ENCODE measurements at regions not wholly inside any gene's neighbourhood (a gene's known extent, or its start where the extent isn't known, plus 50 kb on each side); places are given as distances from the start of the nearest gene placed in this dataset.
"Not testable (repeated sequence)": the region's sequence is repeated elsewhere in the genome, so short reads cannot be mapped to it uniquely, and the experiment has no call there.

DNA sequence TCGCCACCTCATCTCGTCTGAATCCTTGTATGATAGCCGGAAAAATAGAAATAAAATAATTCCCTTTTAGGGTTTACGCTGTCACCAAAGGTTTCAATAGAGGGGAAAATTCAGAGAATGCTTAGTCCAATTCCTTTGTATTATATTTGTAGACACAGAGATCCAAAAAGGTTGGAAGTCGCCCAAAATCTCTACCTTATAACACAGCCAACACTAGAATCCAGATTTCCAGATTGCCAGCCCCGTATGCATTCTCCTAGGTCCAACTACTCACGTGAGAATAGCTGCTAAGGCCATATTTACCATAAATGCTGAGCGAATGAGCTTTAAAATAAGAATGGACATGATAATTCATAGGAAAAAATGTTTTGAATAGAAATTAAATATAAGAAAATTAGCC, 124.5 kb downstream of the KCNK1 start:
- H3K9me3 ChIP-seq (ENCODE audit: control insufficient read depth, low read length), result no peaks in the 10 kb centered on the region
- no peak overlapping the region for H3K9ac ChIP-seq (ENCODE audit: low read length)
- no peaks in the 10 kb centered on the region for H3K36me3 ChIP-seq (ENCODE audit: control insufficient read depth, insufficient read depth, low read length, severe bottlenecking)
- DNase-seq (ENCODE audit: low read depth), result no peak
- no peaks in the 10 kb centered on the region for H3K4me1 ChIP-seq (ENCODE audit: control insufficient read depth, insufficient read depth, low read length)
- H3K27me3 ChIP-seq (replicated peaks; ENCODE audit: control insufficient read depth, insufficient read depth, low read length), result no peaks in the 10 kb centered on the region
- no peak overlapping the region for H3K4me3 ChIP-seq (ENCODE audit: low read length)

DNA sequence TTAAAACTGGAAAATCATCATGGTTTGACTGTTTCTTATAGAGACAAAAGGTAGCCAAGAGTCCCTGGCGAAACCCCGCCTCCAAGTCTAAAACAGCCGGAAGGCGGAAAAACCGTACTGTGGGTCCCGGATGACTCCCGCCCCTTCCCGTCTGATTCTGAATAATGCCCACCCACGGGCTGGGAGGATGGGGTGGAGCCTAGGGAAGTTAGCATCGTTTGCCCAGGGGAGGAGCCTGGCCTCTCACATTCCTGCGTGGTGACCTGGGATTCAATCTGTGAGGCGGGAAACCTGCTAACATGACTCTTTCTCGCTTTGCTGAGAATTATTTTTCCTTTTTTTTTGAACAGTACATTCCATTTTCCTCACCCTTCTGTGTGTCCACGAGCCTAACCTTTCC, 124.9 kb downstream of the KCNK1 start:
- no peaks in the 10 kb centered on the region for H3K9me3 ChIP-seq (ENCODE audit: control insufficient read depth, low read length)
- H3K9ac ChIP-seq (ENCODE audit: low read length), result no peak overlapping the region
- H3K36me3 ChIP-seq (ENCODE audit: control insufficient read depth, insufficient read depth, low read length, severe bottlenecking), result no peaks in the 10 kb centered on the region
- H3K27me3 ChIP-seq (replicated peaks; ENCODE audit: control insufficient read depth, insufficient read depth, low read length), result no peaks in the 10 kb centered on the region
- H3K4me1 ChIP-seq (ENCODE audit: control insufficient read depth, insufficient read depth, low read length), result no peaks in the 10 kb centered on the region
- no peak for DNase-seq (ENCODE audit: low read depth)
- no peak overlapping the region for H3K4me3 ChIP-seq (ENCODE audit: low read length)

DNA sequence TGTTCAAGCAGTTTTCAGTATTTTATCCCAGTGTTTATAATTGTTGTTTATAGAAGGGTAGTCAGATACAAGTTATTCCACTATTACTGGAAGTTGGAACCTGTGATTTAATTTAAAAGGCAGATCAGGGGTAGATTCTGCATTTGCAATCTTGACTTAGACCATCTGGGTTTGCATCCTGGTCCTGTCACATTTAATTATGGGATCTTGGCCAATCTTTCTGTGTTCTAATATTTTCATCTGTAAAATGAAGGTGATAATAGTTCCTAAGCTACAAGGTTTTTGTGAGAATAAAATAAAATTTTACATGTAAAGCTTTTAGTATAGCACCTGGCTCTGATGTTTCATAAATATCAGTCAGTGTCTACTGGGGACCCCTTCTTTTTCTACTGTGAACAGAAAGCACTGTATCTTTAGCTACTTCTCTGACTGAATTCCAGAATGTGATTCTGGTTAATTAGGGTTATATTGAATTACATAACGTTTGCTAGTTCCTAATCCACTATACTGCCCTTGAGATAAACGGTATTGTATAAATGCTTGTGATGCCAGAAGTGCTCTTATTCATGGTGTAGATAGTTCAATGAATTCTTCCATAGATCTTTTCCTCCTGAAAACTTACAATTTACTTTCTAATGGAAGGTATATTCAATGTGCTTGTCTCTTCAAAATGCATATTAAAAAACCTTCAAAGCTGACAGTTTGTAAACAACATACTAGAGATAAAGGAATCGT, 131.0 kb downstream of the KCNK1 start:
- Histone ChIP-seq H3K4me1 (ENCODE audit: control insufficient read depth, insufficient read depth, low read length) (no peaks in the 10 kb centered on the region), H3K9ac (ENCODE audit: low read length) (no peak overlapping the region), H3K9me3 (ENCODE audit: control insufficient read depth, low read length) (no peaks in the 10 kb centered on the region), H3K36me3 (ENCODE audit: control insufficient read depth, insufficient read depth, low read length, severe bottlenecking) (no peaks in the 10 kb centered on the region), H3K27me3 (replicated peaks; ENCODE audit: control insufficient read depth, insufficient read depth, low read length) (no peaks in the 10 kb centered on the region), H3K4me3 (ENCODE audit: low read length) (no peak overlapping the region)
- DNase-seq (ENCODE audit: low read depth), result no peak

DNA sequence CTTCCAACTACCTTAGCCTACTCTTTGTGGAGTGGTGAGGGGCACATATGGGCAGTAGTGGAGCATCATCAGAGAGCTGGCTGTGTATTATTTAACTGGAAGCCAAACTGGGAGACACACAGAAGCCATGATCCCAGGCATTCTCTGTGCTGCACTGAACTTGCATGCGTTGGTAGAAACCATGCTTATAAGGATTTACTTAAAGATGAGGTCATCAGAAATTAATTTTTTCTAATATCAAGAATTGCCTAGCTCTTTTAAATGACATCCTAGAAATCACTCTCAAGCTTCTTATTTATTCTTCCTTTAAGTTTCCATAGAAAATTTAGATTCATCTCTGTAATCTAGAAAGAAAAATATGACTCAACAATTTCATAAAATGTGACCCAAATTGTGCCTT, 136.2 kb downstream of the KCNK1 start:
- H3K4me1 ChIP-seq (ENCODE audit: control insufficient read depth, insufficient read depth, low read length), result no peaks in the 10 kb centered on the region
- H3K4me3 ChIP-seq (ENCODE audit: low read length), result no peak overlapping the region
- H3K36me3 ChIP-seq (ENCODE audit: control insufficient read depth, insufficient read depth, low read length, severe bottlenecking), result no peaks in the 10 kb centered on the region
- no peak overlapping the region for H3K9ac ChIP-seq (ENCODE audit: low read length)
- no peaks in the 10 kb centered on the region for H3K27me3 ChIP-seq (replicated peaks; ENCODE audit: control insufficient read depth, insufficient read depth, low read length)
- no peak for DNase-seq (ENCODE audit: low read depth)
- H3K9me3 ChIP-seq (ENCODE audit: control insufficient read depth, low read length), result peaks cover 4% of the 10 kb centered on the region

DNA sequence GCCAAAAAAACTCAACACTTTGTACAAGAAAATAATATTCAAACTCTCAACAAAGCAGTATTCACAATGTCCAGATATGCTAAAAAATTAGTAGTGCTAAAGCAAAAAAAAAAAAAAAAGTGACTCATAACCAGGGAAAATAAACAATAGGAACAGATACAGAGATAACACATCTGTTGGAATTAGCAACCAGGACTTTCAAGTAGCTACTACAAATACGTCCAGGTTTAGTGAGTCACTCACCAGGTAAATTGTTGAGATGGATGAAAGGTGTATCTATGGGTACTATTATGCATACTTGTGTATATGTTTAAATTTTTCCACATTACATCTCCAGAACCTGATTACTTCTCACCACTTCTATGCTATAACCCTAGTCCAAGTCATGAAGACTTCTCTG, 144.8 kb upstream of the SLC35F3 start:
- Histone ChIP-seq H3K4me3 (ENCODE audit: low read length) (no peak overlapping the region), H3K9me3 (ENCODE audit: control insufficient read depth, low read length) (no peaks in the 10 kb centered on the region), H3K9ac (ENCODE audit: low read length) (no peak overlapping the region), H3K4me1 (ENCODE audit: control insufficient read depth, insufficient read depth, low read length) (no peaks in the 10 kb centered on the region), H3K36me3 (ENCODE audit: control insufficient read depth, insufficient read depth, low read length, severe bottlenecking) (no peaks in the 10 kb centered on the region), H3K27me3 (replicated peaks; ENCODE audit: control insufficient read depth, insufficient read depth, low read length) (no peaks in the 10 kb centered on the region)
- no peak for DNase-seq (ENCODE audit: low read depth)

DNA sequence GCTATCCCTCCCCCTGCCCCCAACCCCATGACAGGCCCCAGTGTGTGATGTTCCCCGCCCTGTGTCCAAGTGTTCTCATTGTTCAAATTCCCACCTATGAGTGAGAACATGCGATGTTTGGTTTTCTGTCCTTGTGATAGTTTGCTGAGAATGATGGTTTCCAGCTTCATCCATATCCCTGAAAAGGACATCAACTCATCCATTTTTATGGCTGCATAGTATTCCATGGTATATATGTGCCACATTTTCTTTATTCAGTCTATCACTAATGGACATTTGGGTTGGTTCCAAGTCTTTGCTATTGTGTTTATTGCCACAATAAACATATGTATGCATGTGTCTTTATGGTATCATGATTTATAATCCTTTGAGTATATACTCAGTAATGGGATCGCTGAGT, 140.2 kb upstream of the SLC35F3 start:
- not testable (repeated sequence) for H3K27me3 ChIP-seq (replicated peaks; ENCODE audit: control insufficient read depth, insufficient read depth, low read length)

DNA sequence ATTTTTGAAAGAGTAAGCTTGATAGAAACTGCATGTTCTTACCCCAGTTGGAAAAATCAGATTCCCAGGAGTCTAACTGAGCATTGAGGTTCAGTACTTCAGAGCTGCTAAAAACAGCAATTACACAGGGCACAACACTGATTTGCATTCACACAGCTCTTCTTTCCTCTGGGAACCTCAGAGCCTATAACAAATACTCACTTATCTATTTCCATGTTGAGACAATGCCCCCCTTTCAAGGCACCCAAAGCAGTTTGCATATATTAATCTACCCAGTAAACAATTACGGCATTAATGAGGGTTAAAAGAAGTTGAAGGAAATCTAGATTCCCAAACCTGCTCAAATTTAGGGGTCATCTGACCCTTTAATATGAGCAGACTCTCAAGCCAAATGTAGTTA, 126.9 kb upstream of the SLC35F3 start:
- Histone ChIP-seq H3K9ac (ENCODE audit: low read length) (no peak overlapping the region), H3K4me1 (ENCODE audit: control insufficient read depth, insufficient read depth, low read length) (no peaks in the 10 kb centered on the region), H3K9me3 (ENCODE audit: control insufficient read depth, low read length) (peaks cover 11% of the 10 kb centered on the region), H3K36me3 (ENCODE audit: control insufficient read depth, insufficient read depth, low read length, severe bottlenecking) (no peaks in the 10 kb centered on the region), H3K27me3 (replicated peaks; ENCODE audit: control insufficient read depth, insufficient read depth, low read length) (no peaks in the 10 kb centered on the region), H3K4me3 (ENCODE audit: low read length) (no peak overlapping the region)
- DNase-seq (ENCODE audit: low read depth), result no peak

More for the DNA sequence above, 140.2 kb upstream of the SLC35F3 start:
- not testable (repeated sequence) for H3K4me3 ChIP-seq (ENCODE audit: low read length); H3K9ac ChIP-seq (ENCODE audit: low read length); H3K9me3 ChIP-seq (ENCODE audit: control insufficient read depth, low read length); H3K4me1 ChIP-seq (ENCODE audit: control insufficient read depth, insufficient read depth, low read length); H3K36me3 ChIP-seq (ENCODE audit: control insufficient read depth, insufficient read depth, low read length, severe bottlenecking); DNase-seq (ENCODE audit: low read depth)

DNA sequence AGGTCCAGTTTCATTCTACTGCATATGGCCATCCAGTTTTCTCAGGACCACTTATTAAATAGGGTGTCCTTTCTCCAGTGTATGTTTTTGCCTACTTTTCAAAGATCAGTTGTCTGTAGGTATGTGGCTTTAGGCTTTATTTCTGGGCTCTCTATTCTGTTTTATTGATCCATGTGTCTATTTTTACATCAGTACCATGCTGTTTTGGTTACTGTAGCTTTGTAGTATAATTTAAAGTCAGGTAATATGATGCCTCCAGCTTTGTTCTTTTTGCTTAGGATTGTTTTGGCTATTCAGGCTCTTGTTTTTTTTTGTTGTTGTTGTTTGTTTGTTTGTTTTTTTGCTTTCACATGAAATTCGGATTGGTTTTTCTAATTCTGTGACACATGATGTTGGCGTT, 124.4 kb upstream of the SLC35F3 start:
- Histone ChIP-seq H3K9ac (ENCODE audit: low read length) (no peak overlapping the region), H3K4me3 (ENCODE audit: low read length) (no peak overlapping the region), H3K4me1 (ENCODE audit: control insufficient read depth, insufficient read depth, low read length) (no peaks in the 10 kb centered on the region), H3K36me3 (ENCODE audit: control insufficient read depth, insufficient read depth, low read length, severe bottlenecking) (no peaks in the 10 kb centered on the region), H3K9me3 (ENCODE audit: control insufficient read depth, low read length) (peaks cover 11% of the 10 kb centered on the region), H3K27me3 (replicated peaks; ENCODE audit: control insufficient read depth, insufficient read depth, low read length) (no peaks in the 10 kb centered on the region)
- no peak for DNase-seq (ENCODE audit: low read depth)

DNA sequence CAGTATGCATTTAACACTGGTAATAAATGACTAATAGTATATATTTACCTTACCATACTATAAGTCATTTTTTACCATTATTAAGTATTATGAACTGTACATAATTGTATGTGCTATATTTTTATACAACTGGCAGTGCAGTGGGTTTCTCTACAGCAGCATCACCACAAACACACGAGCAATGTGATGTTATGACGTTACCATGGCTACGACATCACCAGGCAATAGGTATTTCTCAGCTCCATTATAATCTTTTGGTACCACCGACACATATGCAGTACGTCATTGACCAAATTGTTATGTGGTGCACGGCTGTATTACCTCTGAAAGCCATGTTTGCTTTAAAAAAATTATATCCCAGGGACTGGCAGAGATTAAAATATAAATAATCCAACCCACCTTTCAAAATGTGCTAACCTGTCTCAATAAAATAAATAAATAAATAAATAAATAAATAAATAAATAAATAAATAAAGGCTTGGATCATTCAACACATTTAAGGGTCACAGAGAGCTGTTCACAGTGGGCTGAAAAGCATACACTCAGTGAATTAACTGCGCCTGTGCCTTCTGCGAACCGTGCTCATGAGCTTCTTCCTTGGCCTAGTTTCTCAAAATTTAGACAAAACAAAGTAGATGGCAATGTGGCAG, 121.4 kb upstream of the SLC35F3 start:
- Histone ChIP-seq H3K36me3 (ENCODE audit: control insufficient read depth, insufficient read depth, low read length, severe bottlenecking) (no peaks in the 10 kb centered on the region), H3K9ac (ENCODE audit: low read length) (no peak overlapping the region), H3K4me3 (ENCODE audit: low read length) (no peak overlapping the region)

DNA sequence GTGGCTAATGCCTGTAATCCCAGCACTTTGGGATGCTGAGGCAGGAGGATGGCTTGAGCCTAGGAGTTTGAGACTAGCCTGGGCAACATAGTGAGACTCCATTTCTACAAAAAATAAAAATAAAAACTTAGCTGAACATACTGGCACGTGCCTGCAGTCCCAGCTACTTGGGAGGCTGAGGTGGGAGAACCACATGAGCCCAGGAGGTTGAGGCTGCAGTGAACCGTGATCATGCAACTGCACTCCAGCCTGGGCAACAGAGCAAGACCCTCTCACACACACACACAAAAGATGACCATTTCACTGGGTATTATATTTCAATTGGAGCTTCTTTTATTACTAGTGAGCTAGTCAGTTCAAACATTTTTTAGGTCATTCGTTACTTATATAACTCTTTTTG, 116.9 kb upstream of the SLC35F3 start:
- Histone ChIP-seq H3K36me3 (ENCODE audit: control insufficient read depth, insufficient read depth, low read length, severe bottlenecking) (no peaks in the 10 kb centered on the region), H3K4me1 (ENCODE audit: control insufficient read depth, insufficient read depth, low read length) (no peaks in the 10 kb centered on the region), H3K9ac (ENCODE audit: low read length) (no peak overlapping the region), H3K27me3 (replicated peaks; ENCODE audit: control insufficient read depth, insufficient read depth, low read length) (peaks cover 11% of the 10 kb centered on the region), H3K9me3 (ENCODE audit: control insufficient read depth, low read length) (no peaks in the 10 kb centered on the region), H3K4me3 (ENCODE audit: low read length) (no peak overlapping the region)
- no peak for DNase-seq (ENCODE audit: low read depth)

More for the DNA sequence above, 121.4 kb upstream of the SLC35F3 start:
- H3K4me1 ChIP-seq (ENCODE audit: control insufficient read depth, insufficient read depth, low read length), result no peaks in the 10 kb centered on the region
- H3K9me3 ChIP-seq (ENCODE audit: control insufficient read depth, low read length), result peaks cover 11% of the 10 kb centered on the region
- H3K27me3 ChIP-seq (replicated peaks; ENCODE audit: control insufficient read depth, insufficient read depth, low read length), result no peaks in the 10 kb centered on the region
- DNase-seq (ENCODE audit: low read depth), result no peak

DNA sequence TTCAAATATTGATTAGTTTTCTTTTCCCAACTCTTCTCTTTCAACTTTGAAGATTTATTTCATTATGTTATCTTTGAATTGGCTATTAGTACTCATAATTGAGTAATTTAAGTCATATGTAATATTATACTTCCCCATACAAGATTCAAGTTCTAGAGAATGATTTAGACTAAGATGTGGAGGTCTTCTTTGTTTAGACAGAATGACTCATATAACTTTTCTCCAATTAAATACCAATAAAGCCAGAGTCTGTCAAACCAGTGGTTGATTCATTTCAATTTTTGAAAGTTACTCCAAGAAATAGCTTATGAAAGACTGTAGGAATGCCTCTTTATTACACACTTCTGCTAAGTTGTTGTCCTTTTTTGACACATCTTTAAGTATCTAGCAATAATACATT, 115.8 kb upstream of the SLC35F3 start:
- H3K4me1 ChIP-seq (ENCODE audit: control insufficient read depth, insufficient read depth, low read length), result no peaks in the 10 kb centered on the region
- no peaks in the 10 kb centered on the region for H3K36me3 ChIP-seq (ENCODE audit: control insufficient read depth, insufficient read depth, low read length, severe bottlenecking)
- no peaks in the 10 kb centered on the region for H3K9me3 ChIP-seq (ENCODE audit: control insufficient read depth, low read length)
- H3K9ac ChIP-seq (ENCODE audit: low read length), result no peak overlapping the region
- H3K27me3 ChIP-seq (replicated peaks; ENCODE audit: control insufficient read depth, insufficient read depth, low read length), result peaks cover 11% of the 10 kb centered on the region
- no peak for DNase-seq (ENCODE audit: low read depth)
- no peak overlapping the region for H3K4me3 ChIP-seq (ENCODE audit: low read length)

DNA sequence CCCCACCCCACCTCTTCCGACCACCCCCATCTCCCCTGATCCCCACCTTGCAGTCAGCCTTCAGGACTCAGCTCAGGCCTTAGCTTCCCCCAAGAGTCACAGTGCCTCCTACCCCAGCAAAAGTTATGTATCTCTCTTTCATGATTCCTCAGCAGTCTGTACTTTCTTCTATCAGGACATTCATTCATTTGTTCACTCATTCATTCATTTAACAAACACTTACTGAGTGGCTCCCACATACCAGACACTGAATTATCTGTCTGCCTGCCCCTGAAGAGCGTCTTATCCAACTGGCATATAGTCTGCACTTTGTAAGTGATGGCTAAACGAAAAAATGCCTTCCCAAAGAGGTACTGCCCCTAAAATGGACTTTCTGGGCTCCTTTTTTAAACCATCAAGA, 114.4 kb upstream of the SLC35F3 start:
- peaks cover 10% of the 10 kb centered on the region for H3K9me3 ChIP-seq (ENCODE audit: control insufficient read depth, low read length)
- H3K4me1 ChIP-seq (ENCODE audit: control insufficient read depth, insufficient read depth, low read length), result no peaks in the 10 kb centered on the region
- peaks cover 11% of the 10 kb centered on the region for H3K27me3 ChIP-seq (replicated peaks; ENCODE audit: control insufficient read depth, insufficient read depth, low read length)
- H3K4me3 ChIP-seq (ENCODE audit: low read length), result no peak overlapping the region
- H3K9ac ChIP-seq (ENCODE audit: low read length), result no peak overlapping the region
- DNase-seq (ENCODE audit: low read depth), result no peak
- H3K36me3 ChIP-seq (ENCODE audit: control insufficient read depth, insufficient read depth, low read length, severe bottlenecking), result no peaks in the 10 kb centered on the region

Data from adipocyte (in vitro differentiated cells).